Activated CD4-positive, alpha-beta T cell treated with anti-CD3 and anti-CD28 coated beads for 48 hours (primary cell): ENCODE measurements at regions not wholly inside any gene's neighbourhood (a gene's known extent, or its start where the extent isn't known, plus 50 kb on each side); places are given as distances from the start of the nearest gene placed in this dataset.

Source experiments
- DNase-seq: peaks from one replicate; pipeline ENCODE4 v3.0.0-alpha.2; 2020

DNA sequence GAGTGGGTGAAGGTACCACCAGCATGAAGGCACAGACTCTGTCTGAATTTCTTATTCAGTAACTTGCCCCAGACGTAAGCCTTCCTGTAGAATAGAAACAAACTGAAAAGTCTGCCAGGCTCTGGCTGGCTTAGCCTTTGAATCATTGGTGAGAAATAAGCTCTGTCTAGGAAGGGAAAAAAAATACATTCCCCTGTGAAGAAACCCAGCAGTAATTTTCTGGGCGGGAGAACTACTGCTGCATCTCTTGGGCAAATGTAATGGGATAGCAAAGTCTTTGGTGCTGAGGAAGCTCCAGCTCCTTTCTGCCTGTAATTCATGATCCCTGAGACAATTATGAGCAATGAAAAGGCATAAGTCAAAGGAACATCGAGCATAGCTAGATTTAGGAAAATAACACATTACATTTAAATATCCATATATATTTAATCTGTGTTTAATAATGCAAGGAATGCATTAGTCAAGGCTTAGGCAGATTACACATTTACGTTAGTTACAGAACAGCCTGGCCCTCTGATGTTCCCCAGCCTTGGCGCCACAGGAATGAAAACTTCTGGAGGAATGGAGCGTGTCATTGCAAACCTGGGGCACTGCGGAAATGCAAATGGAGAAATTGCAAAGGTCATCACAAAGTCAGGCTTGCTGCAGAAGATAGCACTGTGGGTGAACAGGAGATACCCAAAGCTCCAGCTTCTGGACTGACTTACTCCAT is 216.3 kb upstream of the CAMK1G start:
- no peak for DNase-seq

DNA sequence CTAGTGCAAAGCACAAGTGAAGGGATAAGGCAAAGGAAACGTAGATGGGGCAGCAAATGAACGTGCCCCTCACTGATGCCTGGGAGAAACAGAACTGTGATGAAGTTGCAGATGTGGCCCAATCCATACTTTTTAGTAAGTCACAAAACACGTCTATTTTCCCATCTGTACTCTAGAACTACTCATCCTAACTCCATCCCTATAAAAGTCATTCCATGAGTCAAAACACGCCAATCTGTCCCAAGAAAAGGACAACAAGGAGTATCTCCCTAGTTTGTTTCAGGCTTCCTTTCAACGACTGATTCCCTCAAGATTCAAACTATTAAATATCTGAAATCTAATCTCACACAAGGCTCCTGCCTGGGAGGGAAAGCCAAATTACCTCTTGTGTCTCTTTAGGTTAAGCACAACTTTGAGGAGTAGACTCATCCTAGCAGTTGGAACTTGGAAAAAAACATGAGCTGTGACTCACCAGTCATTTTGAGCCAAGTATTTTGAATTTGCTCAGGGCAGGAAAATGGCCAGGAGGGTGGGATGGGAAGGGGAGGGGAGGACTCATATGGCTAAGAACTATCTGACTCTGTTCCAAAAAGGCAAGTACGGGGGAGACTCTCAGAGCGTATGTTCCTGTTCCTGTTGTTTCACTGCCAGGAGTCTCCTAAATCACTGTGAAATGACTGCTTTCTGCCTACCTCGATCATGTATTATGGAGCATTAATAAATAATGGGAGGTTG is 214.5 kb upstream of the CAMK1G start:
- DNase-seq, result no peak

DNA sequence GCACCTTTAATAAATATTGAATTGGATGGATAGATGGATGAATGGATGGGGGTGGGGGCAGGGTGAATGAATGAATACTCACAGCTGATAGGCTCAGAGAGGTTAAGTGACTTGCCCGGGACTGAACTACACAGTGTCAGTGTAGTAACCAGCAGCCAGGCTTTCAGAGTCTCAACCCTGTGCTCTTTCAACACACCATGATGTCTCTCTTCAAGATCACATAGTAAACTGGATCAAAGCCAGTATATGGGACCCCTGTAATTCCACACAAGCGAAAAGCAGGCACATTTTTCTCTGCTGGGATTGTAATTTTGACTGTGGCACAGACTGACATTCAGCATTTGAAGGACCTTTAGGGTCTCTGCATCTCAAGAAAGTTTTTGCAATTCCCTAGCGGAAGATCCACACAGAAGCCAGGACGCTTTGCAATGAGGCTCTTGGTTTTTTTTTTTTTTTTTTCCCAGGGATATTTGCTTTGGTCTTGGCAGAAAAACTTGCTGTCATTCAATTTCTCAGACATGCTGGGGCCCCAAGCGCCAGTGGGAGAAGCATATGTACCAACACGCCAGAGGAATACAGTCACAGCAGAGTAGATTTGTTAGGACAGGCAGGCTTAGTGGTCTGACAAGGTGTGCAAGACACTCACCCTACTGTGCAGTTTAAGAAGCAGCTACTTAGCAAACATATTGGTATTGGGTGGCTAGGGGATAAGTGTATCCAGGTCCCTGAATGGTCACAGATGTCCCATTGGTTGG is 213.1 kb upstream of the CAMK1G start:
- DNase-seq, result no peak

DNA sequence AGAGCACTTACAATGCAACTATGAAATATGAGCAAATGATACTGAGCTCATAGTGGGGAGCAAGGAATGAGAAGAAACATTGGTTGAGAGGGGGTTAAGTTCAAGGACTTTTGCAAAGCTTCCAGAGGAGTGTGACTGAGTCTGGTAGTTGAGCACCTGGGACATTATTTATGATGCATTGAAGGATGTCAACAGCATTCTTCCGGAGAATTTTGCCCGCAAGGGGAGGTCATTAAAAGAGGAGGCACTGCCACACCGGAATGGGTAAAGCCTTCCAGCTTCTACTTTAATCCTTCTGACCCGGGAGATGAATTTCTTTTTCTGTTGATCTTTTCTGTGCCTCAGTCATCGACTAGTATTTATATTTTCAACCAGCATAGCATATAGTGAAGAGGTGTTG is 208.4 kb upstream of the CAMK1G start:
- DNase-seq, result no peak

DNA sequence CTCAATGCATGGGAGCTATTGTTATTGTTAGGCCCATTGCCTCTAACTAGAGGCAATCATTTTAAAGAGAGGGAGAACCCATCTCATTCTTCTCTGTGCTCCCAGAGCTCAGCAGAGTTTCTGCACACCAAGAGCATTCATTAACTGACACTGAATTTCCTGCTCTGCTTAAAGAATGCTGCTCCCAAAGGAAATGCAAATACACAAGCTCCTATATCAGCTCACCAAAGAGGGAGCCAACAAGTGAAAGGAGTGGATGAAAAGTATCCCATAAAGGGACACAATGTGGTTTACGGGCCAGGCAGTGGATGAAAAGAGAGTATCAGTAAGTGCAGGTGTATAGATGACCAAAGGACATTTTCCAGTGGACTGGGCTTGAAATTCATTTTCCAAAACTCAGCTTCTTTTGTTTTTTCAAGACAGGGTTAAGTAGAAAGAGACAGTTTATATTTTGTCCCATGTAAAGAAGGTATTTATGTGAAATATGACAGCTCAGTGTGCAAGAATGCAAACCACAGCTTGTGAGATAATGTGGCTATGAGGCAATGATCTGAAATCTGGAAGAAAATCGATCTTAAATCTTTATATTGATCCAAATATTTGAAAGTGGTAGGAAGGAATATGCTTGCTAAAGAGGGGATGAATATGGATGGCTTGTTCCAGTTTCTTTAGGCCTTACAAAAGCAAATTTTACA is 207.7 kb upstream of the CAMK1G start:
- no peak for DNase-seq

DNA sequence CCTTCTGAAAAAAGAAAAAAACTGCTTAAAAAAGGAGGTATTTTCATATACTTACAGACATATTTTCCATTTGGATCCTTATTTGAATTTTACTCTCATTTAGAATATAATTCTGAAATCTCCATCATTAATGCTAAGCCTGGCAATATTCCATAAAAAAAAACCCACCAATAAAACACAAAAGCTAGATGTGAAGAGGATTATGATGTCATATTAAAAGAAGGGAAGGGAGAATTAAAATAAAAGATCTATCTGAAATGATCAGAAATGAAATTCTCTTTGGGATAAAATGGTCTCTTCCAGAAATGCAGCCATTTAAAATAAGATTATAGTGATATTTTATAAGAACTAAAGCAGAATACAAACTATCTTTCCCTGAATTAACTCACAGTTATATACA is 206.7 kb upstream of the CAMK1G start:
- no peak for DNase-seq

DNA sequence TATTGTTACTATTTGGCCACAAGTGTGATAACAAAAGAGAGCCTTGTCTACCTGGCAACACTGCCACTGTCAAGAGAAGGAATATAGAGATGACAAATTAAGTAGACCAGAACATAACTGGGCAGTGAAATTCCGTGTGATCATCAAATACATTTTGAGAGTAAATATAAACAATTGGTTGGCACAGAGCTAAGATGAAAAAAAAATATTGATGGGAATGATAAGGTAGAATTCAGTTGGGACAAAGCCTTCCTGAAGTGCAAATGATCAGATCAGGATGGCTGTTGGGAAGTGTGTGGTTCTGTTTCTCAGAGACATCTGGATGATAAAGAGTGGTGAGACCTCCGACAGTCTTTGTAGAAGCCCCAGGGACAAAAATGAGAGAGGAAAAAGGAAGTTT is 205.5 kb upstream of the CAMK1G start:
- DNase-seq, result no peak

DNA sequence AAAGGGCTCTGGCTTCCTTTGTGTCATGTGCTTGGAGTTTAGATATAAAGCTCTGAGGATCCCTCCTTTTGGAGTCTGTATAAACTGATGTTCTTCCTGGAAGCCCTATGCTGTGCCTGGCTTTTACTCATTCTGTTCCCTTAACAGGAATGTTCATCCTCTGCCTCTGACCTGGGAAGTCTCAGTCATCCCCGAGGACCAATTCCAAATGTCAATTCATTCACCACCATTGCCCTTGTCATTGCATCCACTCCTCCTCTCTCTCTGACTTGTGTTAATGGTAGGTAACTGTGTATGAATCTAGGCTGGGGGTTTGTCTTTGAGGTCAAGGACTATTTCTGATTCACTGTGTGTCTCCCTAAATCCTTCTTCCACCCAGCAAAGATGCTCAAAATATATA is 204.2 kb upstream of the CAMK1G start:
- DNase-seq, result no peak

DNA sequence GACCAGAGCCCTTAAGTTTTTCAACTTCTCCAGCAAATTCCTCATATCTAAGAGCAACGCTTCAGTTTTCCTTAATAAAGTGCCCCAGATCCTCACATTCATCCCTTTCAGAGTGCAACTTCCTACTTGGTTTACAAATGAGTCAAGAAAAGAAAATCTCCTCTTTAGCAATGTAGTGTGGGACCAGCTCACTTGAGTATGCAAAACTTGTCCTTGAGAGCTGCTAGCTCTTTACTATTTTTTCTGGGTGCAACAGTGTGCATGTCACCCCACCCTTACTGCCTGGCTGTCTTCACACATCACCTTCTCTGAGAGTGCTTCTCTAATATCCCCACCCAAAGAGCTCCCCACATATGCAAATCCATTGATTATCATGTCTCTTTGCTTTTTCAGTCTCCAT is 203.1 kb upstream of the CAMK1G start:
- no peak for DNase-seq

DNA sequence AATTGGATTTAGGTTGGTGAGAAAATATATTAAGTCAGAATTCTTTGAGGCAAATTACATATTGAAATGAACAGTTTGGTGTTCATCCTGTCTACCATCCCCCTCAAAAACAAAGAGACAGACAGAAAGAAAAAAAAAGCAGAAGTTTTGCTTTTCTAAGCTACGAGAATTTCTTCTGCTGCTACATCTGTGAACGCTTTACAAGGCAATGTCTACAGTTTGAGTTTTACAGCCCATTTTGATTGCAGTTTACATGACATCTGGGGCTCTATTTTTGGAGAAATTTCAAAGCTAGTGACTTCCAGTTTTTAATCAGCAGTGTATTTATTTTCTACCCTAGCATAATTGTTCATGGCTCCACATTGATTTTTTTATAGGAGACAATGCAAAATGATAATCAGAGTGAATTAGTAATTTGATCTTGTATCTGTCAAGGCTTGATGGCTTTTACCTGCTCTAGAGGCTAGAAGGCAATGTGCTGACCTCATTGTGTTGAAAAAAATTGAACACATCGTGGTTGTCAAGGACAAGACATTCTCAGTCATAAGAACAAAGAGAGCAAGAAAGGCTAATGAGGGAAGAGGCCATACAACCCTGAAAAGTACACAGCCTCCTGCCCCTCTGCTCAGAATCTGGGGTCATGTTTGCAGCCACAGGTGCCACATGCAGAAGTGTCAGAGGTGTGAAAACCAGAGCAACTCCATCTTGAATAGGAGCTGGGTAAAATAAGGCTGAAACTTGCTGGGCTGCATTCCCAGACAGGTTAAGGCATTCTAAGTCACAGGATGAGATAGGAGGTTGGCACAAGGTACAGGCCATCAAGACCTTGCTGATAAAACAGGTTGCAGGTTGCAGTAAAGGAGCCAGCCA is 201.0 kb upstream of the CAMK1G start:
- no peak for DNase-seq

DNA sequence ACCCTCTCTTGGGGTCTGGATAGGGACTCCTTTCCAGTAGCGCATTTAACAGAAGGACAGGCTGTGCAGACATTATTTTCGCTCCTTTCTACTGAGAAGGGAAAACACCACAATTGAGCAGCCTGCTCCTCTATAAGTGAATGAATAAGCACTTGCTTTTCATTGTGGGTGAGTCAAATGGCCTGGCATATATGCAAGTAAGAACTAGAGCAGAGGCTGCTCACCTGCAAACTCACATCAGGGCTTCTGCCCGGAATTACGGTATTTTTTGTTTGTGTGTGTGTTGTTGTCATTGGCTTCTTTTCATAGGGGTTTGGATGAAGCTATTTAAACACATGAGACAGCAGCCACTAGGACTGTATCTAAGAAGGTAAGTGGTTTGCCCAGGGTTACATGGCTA is 200.1 kb upstream of the CAMK1G start:
- DNase-seq, result no peak

DNA sequence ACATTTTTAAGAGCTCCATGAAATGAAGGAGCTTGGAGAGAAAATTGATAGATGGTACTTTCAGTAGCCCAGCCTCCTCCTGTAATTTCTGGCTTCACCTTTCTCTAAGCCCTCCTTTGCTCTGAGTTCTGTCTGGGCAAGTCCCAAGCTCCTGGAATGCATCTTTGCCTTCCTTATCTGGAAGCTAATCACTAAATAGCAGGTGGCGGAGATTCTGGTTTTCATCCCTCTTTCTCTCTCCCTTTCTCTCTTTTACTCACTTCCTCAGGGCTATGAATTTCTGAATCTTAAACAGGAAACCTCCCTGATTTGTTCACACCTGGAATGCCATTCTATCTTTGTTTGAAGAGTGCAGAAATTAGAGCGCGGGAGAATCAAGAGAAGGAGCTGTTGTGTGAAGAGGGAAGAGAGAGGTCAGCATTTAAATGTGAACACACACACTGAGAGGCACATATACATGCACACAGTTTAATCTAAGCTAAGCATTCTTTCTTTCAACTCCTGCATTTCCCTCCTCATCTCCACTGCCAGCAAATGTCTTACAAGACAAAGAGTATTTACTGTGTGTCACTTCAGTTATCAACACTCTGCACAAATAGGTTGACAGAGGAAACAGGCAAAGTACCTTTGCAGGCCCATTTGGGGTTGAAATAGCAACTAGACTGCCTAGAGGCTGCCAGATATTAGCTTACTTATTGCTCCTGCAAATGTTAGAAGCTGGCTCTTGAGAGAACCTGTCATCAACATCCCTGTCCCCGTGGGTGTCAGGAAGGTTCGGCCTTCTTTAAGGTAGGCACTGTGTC is 199.4 kb upstream of the CAMK1G start:
- no peak for DNase-seq

DNA sequence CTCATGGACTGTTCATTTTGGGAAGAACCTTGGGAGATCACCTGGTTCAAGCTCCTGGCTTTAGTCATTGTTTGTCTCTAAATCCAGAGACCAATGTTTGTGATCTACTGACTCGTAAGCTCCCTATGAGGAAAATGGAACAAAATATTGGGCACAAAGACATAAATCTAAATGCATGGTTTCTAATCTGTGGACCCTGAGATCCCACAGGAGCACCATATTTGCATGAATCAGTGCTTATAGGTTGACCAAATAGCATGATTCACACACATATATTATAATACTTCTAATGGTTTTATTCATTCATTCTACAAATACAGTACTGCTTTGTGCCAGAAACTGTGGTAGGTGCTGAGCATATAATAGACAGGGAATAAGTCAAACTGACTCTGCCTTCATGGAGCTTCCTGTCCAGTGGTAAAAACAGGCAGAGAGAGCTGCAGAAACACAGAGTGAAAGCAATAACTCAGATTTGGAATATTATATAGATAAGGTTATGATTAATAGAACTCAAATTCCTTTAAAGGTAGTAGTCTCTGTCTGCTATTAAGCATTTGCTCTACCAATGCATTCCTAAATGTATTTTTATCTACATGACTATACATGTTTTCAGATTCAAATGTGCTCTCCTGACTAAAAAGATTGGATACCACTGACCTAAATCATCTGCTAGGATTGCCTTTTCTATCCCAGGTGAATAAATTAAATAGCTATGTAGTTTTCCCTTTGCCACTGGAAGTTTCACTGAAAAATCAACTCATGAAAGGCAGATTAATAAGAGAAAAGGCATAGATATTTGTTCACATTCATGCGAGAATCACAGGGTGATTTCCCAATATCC is 198.6 kb upstream of the CAMK1G start:
- no peak for DNase-seq

DNA sequence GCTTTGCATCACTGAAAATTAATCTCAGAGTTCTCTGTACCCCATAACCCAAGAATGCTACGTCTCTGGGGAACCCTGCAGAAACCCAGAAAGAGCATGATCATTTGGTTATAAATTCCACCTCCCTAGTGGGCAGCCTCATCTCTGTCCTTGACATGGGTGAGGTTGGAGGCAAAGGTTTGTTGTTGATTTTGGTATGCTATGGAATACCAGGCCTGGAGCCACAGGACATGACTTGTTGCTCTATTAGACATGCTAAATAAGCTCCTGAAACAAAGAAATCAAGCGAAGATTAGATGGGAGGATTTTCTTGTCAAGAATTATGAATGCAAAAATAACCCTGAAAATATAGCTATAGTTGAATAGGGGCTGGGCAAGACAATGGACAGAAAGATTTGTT is 197.4 kb upstream of the CAMK1G start:
- no peak for DNase-seq

DNA sequence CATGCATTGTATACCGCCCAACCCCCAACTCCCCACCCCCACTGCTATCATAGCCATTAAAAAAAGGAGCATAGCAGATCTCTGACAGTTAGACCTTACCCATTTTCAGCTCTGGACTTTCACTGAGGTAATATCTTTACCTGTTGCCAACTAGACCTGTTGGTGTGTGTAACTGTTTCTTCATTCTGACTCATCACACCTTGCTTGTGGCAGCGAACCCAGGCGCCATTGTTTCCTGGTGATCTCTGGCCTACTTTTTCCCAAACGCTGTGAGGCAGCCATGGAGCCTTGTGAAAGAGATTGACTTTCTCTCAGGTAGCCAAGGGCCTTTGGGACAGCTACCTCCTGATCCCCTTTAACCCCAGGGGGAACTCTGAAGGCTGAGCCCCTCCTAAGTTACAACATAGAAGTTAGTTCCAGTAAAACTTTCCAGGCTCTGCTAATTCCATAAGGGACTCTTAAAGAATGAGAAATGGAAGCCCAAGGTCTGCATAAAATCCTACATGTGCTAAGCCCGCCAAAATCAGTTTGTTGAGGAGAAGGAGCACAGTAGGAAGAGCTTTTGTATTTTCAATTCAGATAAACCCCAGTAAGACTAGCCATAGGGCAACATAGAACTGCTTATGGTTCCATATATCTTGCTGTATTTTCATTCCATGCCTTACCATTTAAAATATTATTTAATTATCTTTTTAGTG is 196.1 kb upstream of the CAMK1G start:
- no peak for DNase-seq

DNA sequence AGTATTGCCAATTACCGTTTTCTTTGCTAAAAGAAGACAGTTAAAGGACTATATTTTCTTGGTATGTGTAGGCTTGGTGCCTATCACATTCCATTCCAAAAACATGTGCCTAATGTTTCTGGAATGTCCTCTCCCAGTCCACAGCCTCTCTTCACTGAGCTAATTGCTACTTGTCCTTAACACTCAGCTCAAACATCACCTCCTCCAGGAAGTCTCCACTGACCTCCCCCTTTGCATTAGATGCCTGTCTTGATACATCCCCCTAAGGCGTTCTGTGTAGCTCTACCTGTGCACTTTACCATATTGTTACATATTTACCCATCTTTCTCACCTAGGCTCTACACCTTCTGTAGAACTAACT is 195.6 kb upstream of the CAMK1G start:
- no peak for DNase-seq

DNA sequence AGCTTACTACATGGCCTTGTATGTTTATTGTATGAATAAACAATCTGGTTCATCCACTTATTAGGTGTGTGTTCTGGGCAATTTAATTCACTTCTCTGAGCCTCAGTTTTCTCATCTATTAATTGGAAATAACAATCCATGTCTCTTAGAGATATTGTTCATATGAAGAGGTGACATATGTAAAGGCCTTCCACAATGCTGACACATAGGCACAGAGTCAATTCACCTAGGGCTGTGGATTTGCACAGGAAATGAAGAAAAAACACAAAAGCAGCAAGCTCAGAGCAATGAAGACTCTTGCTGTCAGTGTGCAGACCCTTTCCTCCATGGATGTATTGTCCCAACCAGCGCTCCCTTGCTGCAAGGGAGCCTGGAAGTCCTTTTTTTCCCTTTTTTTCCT is 195.2 kb upstream of the CAMK1G start:
- DNase-seq, result no peak

DNA sequence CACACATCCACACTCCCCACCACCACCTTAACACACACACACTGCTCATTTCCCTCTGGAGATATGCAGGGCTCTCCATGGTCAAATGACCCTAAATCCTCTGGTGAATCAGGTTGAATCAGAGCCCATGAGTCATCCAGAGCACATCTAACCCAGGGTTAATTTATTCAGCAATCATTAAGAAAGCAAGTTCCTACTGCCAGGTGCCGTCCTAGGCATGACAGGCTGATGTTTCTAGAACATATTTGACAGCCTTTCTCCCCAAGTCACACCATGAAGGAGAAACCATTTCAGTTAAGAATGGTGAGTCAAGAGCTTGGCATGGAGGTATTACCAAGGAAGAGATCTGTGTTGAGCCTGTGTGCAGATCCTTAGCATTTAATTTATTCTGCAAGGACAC is 194.3 kb upstream of the CAMK1G start:
- DNase-seq, result no peak

DNA sequence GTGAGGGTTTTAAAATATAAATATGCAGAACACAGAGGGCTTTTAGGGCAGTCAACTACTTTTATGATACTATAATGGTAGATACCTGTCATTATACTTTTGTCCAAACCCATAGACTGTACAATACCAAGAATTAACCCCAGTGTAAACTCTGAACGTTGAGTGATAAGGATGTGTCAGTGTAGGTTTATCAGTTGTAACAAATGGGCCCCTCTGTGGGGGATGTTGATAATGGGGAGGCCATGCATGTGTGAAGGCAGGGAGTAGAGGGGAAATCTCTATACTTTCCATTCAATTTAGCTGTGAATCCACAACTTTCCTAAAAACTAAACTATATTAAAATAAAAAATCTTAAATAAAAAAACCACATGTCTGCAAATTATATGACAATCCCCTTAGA is 193.5 kb upstream of the CAMK1G start:
- DNase-seq, result no peak

DNA sequence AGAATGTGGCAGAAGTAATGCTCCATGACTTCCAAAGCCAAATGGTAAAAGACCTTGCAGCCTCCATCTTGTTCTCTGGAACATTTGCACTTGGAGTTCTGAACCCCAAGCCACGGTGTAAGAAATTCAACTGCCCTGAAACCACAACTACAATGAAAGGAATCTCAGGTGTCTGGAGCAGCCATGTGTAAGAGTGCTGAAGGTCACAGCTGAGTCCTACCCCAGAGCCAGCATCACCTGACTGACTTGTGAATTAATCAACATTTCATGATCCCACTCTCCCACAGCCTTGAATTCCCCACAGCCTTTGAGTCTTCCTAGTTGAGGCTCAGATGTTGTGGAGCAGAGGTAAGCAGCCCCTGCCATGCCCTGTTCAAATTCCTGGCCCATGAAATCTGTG is 192.8 kb upstream of the CAMK1G start:
- no peak for DNase-seq
